DOHH2 (cell line): ENCODE measurements at regions not wholly inside any gene's neighbourhood (a gene's known extent, or its start where the extent isn't known, plus 50 kb on each side); places are given as distances from the start of the nearest gene placed in this dataset.

ENCODE experiments used
- H3F3A ChIP-seq: fragments of 200-600 bp; sonication (generic), shearing (Covaris generic); 2 replicates; pipeline ENCODE4 v1.6.0; 2016; ENCODE audit warnings: antibody characterized with exemption, mild to moderate bottlenecking; ENCODE audit not compliant: control insufficient read depth, insufficient read depth
- H3K27ac ChIP-seq: fragments of 200-600 bp; sonication (generic); 2 replicates; pipeline ENCODE4 v1.5.1; 2014; ENCODE audit warnings: low read depth, mild to moderate bottlenecking, low read length, moderate library complexity
- H3K27me3 ChIP-seq: fragments of 200-600 bp; sonication (generic); 2 replicates; pipeline ENCODE4 v1.6.1; 2014; ENCODE audit warnings: mild to moderate bottlenecking, low read length, mixed read lengths; ENCODE audit not compliant: control insufficient read depth
- H3K36me3 ChIP-seq: fragments of 200-600 bp; sonication (generic); 2 replicates; pipeline ENCODE4 v1.6.1; 2014; ENCODE audit warnings: mild to moderate bottlenecking, low read length, moderate library complexity, mixed read lengths; ENCODE audit not compliant: control insufficient read depth
- H3K4me1 ChIP-seq: fragments of 200-600 bp; sonication (generic); 2 replicates; pipeline ENCODE4 v1.6.1; 2014; ENCODE audit warnings: mild to moderate bottlenecking, low read length, mixed read lengths; ENCODE audit not compliant: control insufficient read depth
- H3K4me2 ChIP-seq: fragments of 200-600 bp; sonication (generic); 2 replicates; pipeline ENCODE4 v1.6.0; 2014; ENCODE audit warnings: mild to moderate bottlenecking, low read length, moderate library complexity
- H3K4me3 ChIP-seq: fragments of 200-600 bp; sonication (generic); 2 replicates; pipeline ENCODE4 v1.5.1; 2014; ENCODE audit warnings: mild to moderate bottlenecking, low read length, mixed read lengths
- H3K79me2 ChIP-seq: fragments of 200-600 bp; sonication (generic); 2 replicates; pipeline ENCODE4 v1.6.1; 2014; ENCODE audit warnings: mild to moderate bottlenecking, low read length, mixed read lengths; ENCODE audit not compliant: control insufficient read depth
- H3K9me2 ChIP-seq: fragments of 200-600 bp; sonication (generic); replicated peaks from 2 replicates; pipeline ENCODE4 v1.6.1; 2014; ENCODE audit warnings: mild to moderate bottlenecking, low read length, mixed read lengths; ENCODE audit not compliant: control insufficient read depth
- H3K9me3 ChIP-seq: fragments of 200-600 bp; sonication (generic); 2 replicates; pipeline ENCODE4 v1.6.1; 2014; ENCODE audit warnings: antibody characterized with exemption, low read length, mixed read lengths; ENCODE audit not compliant: control insufficient read depth, insufficient read depth
- H4K20me1 ChIP-seq: fragments of 200-600 bp; sonication (generic); 2 replicates; pipeline ENCODE4 v1.6.0; 2014; ENCODE audit warnings: low read depth, mild to moderate bottlenecking, antibody characterized with exemption, low read length, moderate library complexity; ENCODE audit not compliant: control insufficient read depth, insufficient read depth
- EZH2phosphoT487 ChIP-seq: fragments of 200-600 bp; sonication (generic); IDR thresholded peaks from 2 replicates; pipeline ENCODE4 v1.6.1; 2017; ENCODE audit warnings: borderline replicate concordance, mild to moderate bottlenecking, antibody characterized with exemption, low read length, moderate library complexity, mixed read lengths
- TF ChIP-seq, protein P1 (sequence below): fragments of 200-600 bp; sonication (generic); IDR thresholded peaks from one replicate; pipeline ENCODE4 v1.5.1; 2014; ENCODE audit warnings: antibody characterized with exemption, mild to moderate bottlenecking, low read depth, low read length; ENCODE audit not compliant: poor library complexity, severe bottlenecking

DNA sequence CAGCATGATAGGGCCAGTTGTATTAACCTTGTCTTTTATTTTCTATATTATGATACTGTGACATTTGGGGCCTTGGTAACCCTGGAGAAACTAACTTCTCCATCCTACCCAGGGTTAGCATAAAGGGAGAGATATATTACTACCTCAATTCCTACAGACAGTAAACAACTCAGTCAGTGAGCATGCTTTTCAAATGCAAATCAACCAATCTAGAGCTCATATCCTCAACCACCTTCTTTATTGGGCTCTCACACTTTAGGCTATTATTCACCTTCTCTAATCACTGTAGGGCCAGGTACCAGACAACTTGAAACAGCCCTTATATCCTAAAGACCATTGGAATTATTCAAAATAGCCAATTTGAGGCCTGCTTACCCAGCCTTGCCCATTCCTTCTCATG lies 477.6 kb downstream of the PTPRC start:
- no peak overlapping the region for H3K27ac ChIP-seq
- H3K4me3 ChIP-seq = no peak overlapping the region
- no peaks in the 10 kb centered on the region for H3K27me3 ChIP-seq
- H3K9me3 ChIP-seq = peaks cover 4% of the 10 kb centered on the region; the same call in 1 of the 2 replicates
- no peak for TF ChIP-seq EZH2phosphoT487
- TF ChIP-seq, protein P1, sequence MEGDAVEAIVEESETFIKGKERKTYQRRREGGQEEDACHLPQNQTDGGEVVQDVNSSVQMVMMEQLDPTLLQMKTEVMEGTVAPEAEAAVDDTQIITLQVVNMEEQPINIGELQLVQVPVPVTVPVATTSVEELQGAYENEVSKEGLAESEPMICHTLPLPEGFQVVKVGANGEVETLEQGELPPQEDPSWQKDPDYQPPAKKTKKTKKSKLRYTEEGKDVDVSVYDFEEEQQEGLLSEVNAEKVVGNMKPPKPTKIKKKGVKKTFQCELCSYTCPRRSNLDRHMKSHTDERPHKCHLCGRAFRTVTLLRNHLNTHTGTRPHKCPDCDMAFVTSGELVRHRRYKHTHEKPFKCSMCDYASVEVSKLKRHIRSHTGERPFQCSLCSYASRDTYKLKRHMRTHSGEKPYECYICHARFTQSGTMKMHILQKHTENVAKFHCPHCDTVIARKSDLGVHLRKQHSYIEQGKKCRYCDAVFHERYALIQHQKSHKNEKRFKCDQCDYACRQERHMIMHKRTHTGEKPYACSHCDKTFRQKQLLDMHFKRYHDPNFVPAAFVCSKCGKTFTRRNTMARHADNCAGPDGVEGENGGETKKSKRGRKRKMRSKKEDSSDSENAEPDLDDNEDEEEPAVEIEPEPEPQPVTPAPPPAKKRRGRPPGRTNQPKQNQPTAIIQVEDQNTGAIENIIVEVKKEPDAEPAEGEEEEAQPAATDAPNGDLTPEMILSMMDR = no peak
- H3K9me2 ChIP-seq = no peaks in the 10 kb centered on the region
- no peaks in the 10 kb centered on the region for H4K20me1 ChIP-seq
- peaks cover 24% of the 10 kb centered on the region for H3K4me1 ChIP-seq
- H3K79me2 ChIP-seq = no peaks in the 10 kb centered on the region
- no peaks in the 10 kb centered on the region for H3F3A ChIP-seq
- no peak overlapping the region for H3K4me2 ChIP-seq
- H3K36me3 ChIP-seq = peaks cover 11% of the 10 kb centered on the region

DNA sequence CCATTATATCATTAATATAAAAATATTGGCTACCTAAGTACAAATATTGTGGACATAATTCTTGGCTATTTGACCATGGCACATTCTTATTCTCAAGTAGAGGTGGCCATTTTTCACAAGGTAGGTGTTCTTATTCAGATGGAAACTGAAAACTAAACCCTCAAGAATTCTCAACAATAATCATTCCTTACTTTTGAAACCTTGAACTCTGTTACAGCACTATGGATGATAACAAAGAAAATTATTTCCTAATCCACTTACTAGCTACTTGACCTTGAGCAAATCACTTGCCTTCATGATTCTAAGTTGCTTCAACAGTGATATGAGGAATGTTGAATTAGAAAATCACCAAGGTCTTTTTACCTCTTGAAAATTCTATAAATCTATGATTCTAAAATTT lies 482.2 kb downstream of the PTPRC start:
- H3K36me3 ChIP-seq = peaks cover 5% of the 10 kb centered on the region; the same call in 1 of the 2 replicates
- H3K27ac ChIP-seq = no peak overlapping the region
- no peak overlapping the region for H3K4me2 ChIP-seq
- no peak overlapping the region for H3K4me3 ChIP-seq
- no peaks in the 10 kb centered on the region for H4K20me1 ChIP-seq
- no peaks in the 10 kb centered on the region for H3K27me3 ChIP-seq
- TF ChIP-seq, protein P1 = no peak
- no peak for TF ChIP-seq EZH2phosphoT487
- H3F3A ChIP-seq = no peaks in the 10 kb centered on the region
- H3K9me2 ChIP-seq = no peaks in the 10 kb centered on the region
- H3K4me1 ChIP-seq = peaks cover 28% of the 10 kb centered on the region
- H3K9me3 ChIP-seq = no peaks in the 10 kb centered on the region
- H3K79me2 ChIP-seq = no peaks in the 10 kb centered on the region

DNA sequence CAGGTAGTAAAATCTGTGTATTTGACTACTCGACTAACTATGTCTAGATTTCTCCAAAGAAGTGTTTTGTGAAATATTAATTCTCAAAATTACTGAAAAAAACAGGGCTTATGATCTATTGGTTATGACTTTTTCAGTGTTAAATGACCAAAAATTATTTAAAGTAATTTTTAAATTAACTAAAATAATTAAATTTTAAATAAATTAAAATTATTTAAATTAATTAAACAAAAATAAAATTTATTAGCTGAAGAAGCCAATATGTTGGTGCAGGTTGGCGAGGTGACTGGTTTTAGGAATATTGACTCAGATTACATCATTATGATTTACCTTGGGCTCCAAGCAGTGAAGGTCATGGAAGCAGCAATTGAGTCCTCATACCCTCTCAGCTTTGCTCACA lies 483.2 kb downstream of the PTPRC start:
- TF ChIP-seq, protein P1 = no peak
- TF ChIP-seq EZH2phosphoT487 = no peak
- Histone ChIP-seq H3K27ac (no peak overlapping the region), H3K27me3 (no peaks in the 10 kb centered on the region), H3K36me3 (0 out of 2 replicates have a peak, but pooled peaks cover 3% of the 10 kb centered on the region), H3K9me3 (no peaks in the 10 kb centered on the region), H3K9me2 (no peaks in the 10 kb centered on the region), H3F3A (no peaks in the 10 kb centered on the region), H3K4me3 (no peak overlapping the region), H3K4me2 (no peak overlapping the region; the same call in 1 of the 2 replicates), H3K79me2 (no peaks in the 10 kb centered on the region), H4K20me1 (no peaks in the 10 kb centered on the region), H3K4me1 (peaks cover 20% of the 10 kb centered on the region)
